Gastroesophageal sphincter (tissue), 3 donors: ENCODE measurements at regions not wholly inside any gene's neighbourhood (a gene's known extent, or its start where the extent isn't known, plus 50 kb on each side); places are given as distances from the start of the nearest gene placed in this dataset.

Source experiments
- POLR2AphosphoS5 ChIP-seq: sonication (generic); formaldehyde crosslinking; IDR thresholded peaks from one replicate; pipeline ENCODE4 v1.6.1; 2017; ENCODE audit warnings: antibody characterized with exemption
- TF ChIP-seq, protein P1 (sequence below), 4 experiments: fragments of 200-600 bp in 2 of 4; fragments of 450-650 bp in 2 of 4; sonication (generic) in 1 of 4; IDR thresholded peaks; one replicate each; pipeline ENCODE4 v1.5.1; 2017 to 2019; ENCODE audit warnings: antibody characterized with exemption in 4 of 4, mild to moderate bottlenecking in 2 of 4, moderate library complexity in 2 of 4

DNA sequence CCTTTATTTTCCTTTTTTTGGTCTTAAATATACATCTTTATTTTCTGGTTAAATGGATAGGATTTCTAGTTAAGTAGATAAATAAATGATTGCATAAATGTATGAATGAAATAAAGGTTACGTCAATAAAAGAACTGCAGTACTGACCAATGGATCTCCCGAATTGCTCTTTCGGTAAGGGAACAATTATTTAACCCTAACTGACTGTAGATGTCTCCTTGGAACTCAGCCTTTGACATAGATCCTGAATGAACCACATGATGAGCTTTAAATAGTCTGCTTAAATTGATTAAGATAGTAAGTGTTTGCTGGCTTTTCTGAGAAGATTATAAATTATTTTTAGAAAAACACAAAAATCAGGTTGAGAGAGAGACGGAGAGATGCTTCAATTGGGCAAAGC, 391.0 kb upstream of the SYT1 start:
- TF ChIP-seq, protein P1, sequence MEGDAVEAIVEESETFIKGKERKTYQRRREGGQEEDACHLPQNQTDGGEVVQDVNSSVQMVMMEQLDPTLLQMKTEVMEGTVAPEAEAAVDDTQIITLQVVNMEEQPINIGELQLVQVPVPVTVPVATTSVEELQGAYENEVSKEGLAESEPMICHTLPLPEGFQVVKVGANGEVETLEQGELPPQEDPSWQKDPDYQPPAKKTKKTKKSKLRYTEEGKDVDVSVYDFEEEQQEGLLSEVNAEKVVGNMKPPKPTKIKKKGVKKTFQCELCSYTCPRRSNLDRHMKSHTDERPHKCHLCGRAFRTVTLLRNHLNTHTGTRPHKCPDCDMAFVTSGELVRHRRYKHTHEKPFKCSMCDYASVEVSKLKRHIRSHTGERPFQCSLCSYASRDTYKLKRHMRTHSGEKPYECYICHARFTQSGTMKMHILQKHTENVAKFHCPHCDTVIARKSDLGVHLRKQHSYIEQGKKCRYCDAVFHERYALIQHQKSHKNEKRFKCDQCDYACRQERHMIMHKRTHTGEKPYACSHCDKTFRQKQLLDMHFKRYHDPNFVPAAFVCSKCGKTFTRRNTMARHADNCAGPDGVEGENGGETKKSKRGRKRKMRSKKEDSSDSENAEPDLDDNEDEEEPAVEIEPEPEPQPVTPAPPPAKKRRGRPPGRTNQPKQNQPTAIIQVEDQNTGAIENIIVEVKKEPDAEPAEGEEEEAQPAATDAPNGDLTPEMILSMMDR (IDR thresholded peaks at IDR 0.05), result no peak
- no peak for TF ChIP-seq POLR2AphosphoS5
